ENCODE measurements at regions not wholly inside any gene's neighbourhood (a gene's known extent, or its start where the extent isn't known, plus 50 kb on each side); places are given as distances from the start of the nearest gene placed in this dataset.

GRCh38 chr2:21443494-21444105 lies 319.8 kb downstream of the TDRD15 start:
- TF ChIP-seq CTCF (IDR thresholded peaks at IDR 0.05) (no peak), POLR2A (IDR thresholded peaks at IDR 0.05) (no peak)

Data from heart left ventricle (tissue), 13 donors.